H1 (cell line): ENCODE measurements at regions not wholly inside any gene's neighbourhood (a gene's known extent, or its start where the extent isn't known, plus 50 kb on each side); places are given as distances from the start of the nearest gene placed in this dataset.

Experiments
- BRCA1 ChIP-seq: IDR thresholded peaks from 2 replicates; pipeline ENCODE4 v1.6.1; 2012; ENCODE audit warnings: low read depth, low read length, improper control_type of control experiment
- EZH2 ChIP-seq: fragments of 200-600 bp; sonication (generic); IDR thresholded peaks from 2 replicates; pipeline ENCODE4 v1.7.1; 2012; ENCODE audit warnings: low read depth, mild to moderate bottlenecking, moderate library complexity, low read length, inconsistent platforms; ENCODE audit not compliant: severe bottlenecking
- POLR2A ChIP-seq, 2 experiments: IDR thresholded peaks; 1 replicate in 1 of 2; 2 replicates in 1 of 2; pipeline ENCODE4 v1.6.1; 2011; ENCODE audit warnings: low read depth in 2 of 2, low read length in 2 of 2, mild to moderate bottlenecking in 2 of 2; ENCODE audit errors: control extremely low read depth in 1 of 2
- POLR2AphosphoS5 ChIP-seq: IDR thresholded peaks from 2 replicates; pipeline ENCODE4 v1.6.1; 2011; ENCODE audit warnings: low read depth, low read length
- RFX5 ChIP-seq: IDR thresholded peaks from 2 replicates; pipeline ENCODE4 v1.6.1; 2011; ENCODE audit warnings: low read depth, low read length, improper control_type of control experiment, borderline replicate concordance
- SIN3A ChIP-seq, 2 experiments: IDR thresholded peaks in 1 of 2; conservative IDR thresholded peaks in 1 of 2; 2 replicates each; pipeline ENCODE4 v1.6.1; 2011 to 2012; ENCODE audit warnings: low read length in 2 of 2, improper control_type of control experiment in 1 of 2, low read depth in 1 of 2, mild to moderate bottlenecking in 1 of 2
- SP4 ChIP-seq: IDR thresholded peaks from 2 replicates; pipeline ENCODE4 v1.6.1; 2012; ENCODE audit warnings: low read length, inconsistent platforms
- SRF ChIP-seq: IDR thresholded peaks from 2 replicates; pipeline ENCODE4 v1.6.1; 2011; ENCODE audit warnings: mild to moderate bottlenecking, low read depth, low read length, moderate library complexity
- YY1 ChIP-seq: IDR thresholded peaks from 2 replicates; pipeline ENCODE4 v1.6.1; 2011; ENCODE audit warnings: low read depth, mild to moderate bottlenecking, low read length
- ZNF274 ChIP-seq: IDR thresholded peaks from 2 replicates; pipeline ENCODE4 v1.7.0; 2012; ENCODE audit warnings: low read length, borderline replicate concordance; ENCODE audit errors: extremely low read depth
- TF ChIP-seq, protein P1 (sequence below), 3 experiments: IDR thresholded peaks; 1 replicate in 2 of 3; 2 replicates in 1 of 3; pipeline versions ENCODE4 v1.5.1 to v1.6.1; 2011; ENCODE audit warnings: low read length in 3 of 3, mild to moderate bottlenecking in 3 of 3, inconsistent platforms in 2 of 3, low read depth in 1 of 3, moderate library complexity in 1 of 3; ENCODE audit not compliant: insufficient read depth in 1 of 3; ENCODE audit errors: control extremely low read depth in 1 of 3

DNA sequence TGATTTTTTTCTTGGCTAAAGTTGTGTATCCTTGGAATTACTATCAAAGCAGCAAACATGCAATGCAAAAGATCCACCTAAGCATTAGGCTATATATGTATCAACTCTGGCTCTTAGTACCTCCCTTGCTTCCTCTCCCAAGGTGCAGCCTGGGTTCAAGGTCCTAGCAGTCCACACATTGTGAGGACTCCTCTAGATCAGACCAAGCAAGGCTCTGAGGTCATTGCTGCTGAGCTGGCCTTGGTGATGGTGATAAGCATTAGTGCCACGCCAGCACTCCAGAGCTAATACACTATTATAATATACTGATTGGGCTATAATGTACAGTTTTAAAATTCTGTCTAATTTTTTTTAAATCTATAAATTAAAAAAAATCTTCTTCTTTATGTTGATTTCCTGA lies 196.9 kb upstream of the BTG1 start:
- no peak for TF ChIP-seq EZH2
- TF ChIP-seq ZNF274 = no peak
- TF ChIP-seq SRF = no peak
- TF ChIP-seq, protein P1, sequence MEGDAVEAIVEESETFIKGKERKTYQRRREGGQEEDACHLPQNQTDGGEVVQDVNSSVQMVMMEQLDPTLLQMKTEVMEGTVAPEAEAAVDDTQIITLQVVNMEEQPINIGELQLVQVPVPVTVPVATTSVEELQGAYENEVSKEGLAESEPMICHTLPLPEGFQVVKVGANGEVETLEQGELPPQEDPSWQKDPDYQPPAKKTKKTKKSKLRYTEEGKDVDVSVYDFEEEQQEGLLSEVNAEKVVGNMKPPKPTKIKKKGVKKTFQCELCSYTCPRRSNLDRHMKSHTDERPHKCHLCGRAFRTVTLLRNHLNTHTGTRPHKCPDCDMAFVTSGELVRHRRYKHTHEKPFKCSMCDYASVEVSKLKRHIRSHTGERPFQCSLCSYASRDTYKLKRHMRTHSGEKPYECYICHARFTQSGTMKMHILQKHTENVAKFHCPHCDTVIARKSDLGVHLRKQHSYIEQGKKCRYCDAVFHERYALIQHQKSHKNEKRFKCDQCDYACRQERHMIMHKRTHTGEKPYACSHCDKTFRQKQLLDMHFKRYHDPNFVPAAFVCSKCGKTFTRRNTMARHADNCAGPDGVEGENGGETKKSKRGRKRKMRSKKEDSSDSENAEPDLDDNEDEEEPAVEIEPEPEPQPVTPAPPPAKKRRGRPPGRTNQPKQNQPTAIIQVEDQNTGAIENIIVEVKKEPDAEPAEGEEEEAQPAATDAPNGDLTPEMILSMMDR (IDR thresholded peaks at IDR 0.05; ENCODE audit: control extremely low read depth in 1 of 3, insufficient read depth in 1 of 3, low read depth in 1 of 3, low read length in 3 of 3) = no peak
- TF ChIP-seq BRCA1 = no peak
- no peak for TF ChIP-seq RFX5
- no peak for TF ChIP-seq SP4
- no peak for TF ChIP-seq SIN3A (conservative IDR thresholded peaks at IDR 0.05 in 1 of 2, IDR thresholded peaks at IDR 0.05 in 1 of 2; ENCODE audit: low read depth in 1 of 2, low read length in 2 of 2)
- no peak for TF ChIP-seq POLR2A (IDR thresholded peaks at IDR 0.05; ENCODE audit: control extremely low read depth in 1 of 2, low read depth in 2 of 2, low read length in 2 of 2)
- TF ChIP-seq YY1 = no peak
- TF ChIP-seq POLR2AphosphoS5 = no peak
